ENCODE measurements at regions not wholly inside any gene's neighbourhood (a gene's known extent, or its start where the extent isn't known, plus 50 kb on each side); places are given as distances from the start of the nearest gene placed in this dataset.

DNA sequence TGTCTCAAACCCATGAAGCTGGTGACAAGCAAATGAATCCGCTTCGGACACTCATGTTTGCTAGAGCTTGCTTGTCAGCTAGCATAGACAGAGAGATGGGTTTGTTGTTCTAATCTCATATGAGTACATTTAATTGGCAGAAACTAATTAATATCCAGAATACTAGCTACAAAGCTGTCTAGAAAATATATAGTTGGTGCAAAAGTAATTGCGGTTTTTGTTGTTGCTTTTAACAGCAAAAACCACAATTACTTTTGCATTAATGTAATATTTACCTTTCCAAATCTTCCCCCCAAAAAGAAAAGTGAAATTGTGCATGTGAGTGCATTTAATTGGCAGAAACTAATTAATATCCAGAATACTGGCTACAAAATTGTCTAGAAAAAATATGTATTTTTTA, 1115.2 kb downstream of the TDRD15 start:
- DNase-seq (ENCODE audit: low read depth): no peak

GRCh38 chr2:22247466-22247865, 1123.7 kb downstream of the TDRD15 start:
- no peak for DNase-seq (ENCODE audit: low read depth)

GRCh38 chr2:22248851-22249250, 1125.1 kb downstream of the TDRD15 start:
- DNase-seq (ENCODE audit: low read depth): no peak

DNA sequence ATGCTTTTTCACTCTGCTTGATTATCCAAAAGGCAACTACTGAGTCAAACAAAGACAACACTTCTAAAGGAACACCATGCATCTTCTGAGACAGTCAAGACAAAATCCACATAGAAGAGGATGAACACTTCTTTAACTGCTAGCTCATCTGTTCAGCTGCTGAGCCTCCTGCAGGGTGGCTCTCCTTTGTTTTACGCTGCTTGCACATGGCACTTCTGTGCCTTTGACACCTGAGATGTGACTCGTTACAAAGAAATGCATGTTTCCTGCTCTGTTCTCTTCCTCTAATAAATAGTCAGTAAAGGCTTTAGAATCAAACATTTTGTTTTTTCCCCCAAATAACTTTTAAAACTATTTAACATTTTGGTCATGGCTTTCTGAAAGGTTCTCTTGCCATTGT, 1129.4 kb downstream of the TDRD15 start:
- no peak for DNase-seq (ENCODE audit: low read depth)

- no peak for DNase-seq (ENCODE audit: low read depth)
Measured at GRCh38 chr2:22261165-22261564, 1123.8 kb upstream of the KLHL29 start.

- DNase-seq (ENCODE audit: low read depth): no peak
Measured at GRCh38 chr2:22270341-22270740, 1114.6 kb upstream of the KLHL29 start.

- no peak for DNase-seq (ENCODE audit: low read depth)
Measured at GRCh38 chr2:22273853-22274252, 1111.1 kb upstream of the KLHL29 start.

DNA sequence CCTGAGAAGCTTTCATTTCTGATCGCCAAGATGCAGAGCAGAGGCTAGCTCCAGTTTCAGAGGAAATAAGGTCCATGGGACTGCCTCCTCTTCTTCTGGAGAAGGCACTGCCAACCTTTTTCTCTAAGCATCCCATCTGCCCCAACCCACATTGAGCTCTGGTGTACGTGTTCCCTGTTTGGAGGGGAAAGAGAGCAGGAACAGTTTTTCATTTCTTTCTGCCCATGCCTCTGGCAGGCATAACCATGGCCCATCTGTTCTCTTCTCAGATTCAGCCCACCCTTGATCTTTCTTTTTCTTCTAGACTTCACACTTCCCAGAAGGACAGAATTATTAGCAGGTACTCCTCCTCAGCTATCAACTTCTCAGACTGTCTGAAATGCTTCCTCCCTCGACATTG, 1110.3 kb upstream of the KLHL29 start:
- DNase-seq (ENCODE audit: low read depth): no peak

GRCh38 chr2:22276696-22277095, 1108.3 kb upstream of the KLHL29 start:
- no peak for DNase-seq (ENCODE audit: low read depth)

- DNase-seq (ENCODE audit: low read depth): no peak
Measured at GRCh38 chr2:22279541-22279940, 1105.4 kb upstream of the KLHL29 start.

DNA sequence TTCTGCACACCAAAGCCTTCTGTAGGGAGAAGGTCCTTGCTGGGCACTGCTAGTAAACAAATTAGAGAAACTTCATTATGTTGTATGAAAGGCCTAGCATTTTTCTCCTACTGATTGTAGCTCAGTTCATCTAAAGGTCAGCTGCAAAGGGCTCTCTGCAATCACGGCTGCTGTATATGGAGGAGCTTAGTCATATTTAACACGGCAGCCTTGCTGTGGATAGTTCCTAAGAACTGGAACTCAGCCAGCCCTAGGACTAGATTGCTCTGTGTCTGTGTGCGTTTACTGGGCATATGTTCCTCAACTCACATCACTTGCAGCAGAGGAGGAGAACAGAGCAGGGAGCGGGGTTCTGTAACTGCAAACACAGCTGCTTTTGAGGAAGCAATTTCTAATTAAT, 1103.9 kb upstream of the KLHL29 start:
- DNase-seq (ENCODE audit: low read depth): no peak

DNA sequence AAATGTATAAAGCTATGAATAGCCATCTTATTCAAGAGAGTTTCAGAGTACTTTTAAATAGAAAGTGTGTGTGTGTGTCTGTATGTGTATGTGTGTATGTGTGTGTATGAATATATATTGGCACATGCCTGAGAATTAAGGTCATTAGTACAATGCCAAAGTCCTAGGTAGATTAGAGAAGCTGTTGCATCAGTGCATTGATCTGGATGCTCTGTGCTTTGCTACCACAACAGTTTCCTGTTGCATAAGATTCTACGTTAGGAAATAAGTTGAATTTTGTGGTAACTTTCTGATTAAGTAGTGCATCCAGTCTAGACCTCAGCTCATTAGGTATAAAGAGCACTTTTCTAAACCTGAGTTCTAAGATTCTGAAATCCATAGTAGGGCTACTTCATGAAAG, 1102.8 kb upstream of the KLHL29 start:
- no peak for DNase-seq (ENCODE audit: low read depth)

DNA sequence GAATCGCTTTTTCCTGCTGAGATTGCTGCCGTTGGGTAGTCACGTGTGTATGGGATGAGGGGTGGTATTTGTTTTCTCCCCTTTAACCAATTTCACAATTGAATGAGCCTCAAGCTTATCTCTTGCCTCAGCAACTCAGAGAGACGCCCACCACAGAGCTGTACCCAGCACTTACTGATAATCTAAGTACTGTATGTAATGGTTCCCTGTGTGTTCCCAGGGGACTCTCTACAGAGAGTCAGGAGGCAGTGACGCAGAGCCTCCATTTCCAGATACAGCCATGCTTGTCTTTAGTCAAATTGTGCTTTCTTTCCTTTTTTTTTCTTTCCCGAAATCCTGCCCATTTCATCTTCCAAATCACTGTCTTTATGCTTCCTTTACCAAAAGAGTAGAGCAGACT, 1102.1 kb upstream of the KLHL29 start:
- no peak for DNase-seq (ENCODE audit: low read depth)

DNA sequence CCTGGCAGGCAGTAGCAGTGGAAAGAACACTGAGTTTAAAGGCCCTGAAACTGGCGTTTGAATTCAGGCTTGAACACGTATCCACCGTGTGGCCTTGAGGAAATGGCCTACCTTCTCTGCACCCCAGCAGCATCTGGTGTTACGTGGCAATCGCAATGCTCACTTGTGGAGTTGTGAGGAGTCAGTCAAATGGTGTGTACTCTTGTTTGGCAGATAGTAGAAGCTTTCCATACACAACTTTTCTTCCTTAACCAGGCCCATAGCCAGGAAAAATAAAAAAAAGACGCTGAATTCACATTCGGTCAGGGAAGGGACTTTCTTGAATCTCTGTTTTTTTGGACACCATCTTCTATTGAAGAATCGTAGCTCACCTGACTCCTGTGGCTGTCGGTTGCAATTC, 1101.5 kb upstream of the KLHL29 start:
- no peak for DNase-seq (ENCODE audit: low read depth)

DNA sequence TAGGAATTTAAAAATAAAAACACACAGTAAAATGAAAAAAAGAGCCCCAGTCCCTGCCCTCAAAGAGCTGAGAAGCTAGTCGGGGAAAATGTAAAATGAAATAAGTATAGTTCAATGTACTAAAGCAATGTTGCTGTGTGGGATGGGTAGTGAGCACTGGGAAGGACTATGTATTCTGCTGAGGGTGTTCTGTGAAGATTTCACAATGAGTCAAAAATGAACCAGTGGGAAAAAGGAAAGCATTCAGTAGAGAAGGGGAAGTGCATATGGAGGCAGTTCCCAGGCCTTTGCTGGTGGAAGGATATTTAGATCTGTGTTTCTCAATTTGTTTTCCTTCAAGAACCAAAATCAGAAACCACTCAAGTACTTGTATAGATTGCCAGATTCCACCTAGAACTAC, 1094.7 kb upstream of the KLHL29 start:
- no peak for DNase-seq (ENCODE audit: low read depth)

DNA sequence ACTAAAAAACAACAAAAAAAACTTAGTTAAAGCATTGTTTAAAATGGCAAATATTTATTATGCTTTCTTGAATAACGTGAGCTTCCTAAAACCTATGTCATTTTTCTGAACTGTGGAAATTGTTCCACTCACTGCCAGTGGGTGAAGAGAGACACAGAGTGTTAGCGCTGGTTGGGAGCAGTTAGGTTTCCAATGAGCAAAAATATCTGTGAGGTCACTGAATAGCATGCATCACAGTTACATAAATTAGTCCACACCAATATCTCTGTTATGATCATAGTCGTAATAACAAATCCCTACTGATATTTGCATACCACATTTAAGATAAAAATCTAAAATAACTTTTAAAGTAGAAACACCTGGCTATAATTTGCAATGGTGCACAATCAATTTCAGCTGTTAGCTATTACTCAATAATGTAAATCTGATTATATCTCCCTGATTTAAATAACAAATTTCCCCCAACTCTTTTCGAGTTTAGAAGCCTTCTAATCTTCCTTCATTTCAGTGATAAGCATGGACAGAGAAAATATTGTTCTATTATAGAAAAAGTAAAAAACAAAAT, 1094.0 kb upstream of the KLHL29 start:
- DNase-seq (ENCODE audit: low read depth): no peak

- DNase-seq (ENCODE audit: low read depth): no peak
Measured at GRCh38 chr2:22301228-22301627, 1083.8 kb upstream of the KLHL29 start.

DNA sequence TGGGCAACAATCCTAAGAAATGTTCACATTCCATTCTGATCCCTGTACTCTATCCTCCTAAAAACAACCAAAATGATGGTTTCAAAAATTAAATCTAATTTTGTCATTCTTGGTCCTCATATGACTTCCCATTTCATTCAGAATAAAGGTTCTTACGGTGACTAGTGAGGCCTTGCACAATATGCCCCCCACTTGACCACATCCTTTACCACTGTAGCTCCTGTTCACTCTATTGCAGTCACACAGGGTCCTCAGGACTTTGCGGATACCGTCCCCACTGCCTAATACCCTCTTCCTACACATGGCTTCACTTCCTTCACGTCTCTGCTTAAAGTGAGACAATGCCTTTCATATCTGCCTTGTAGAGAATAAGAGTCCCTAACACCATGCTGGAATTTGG, 1058.7 kb upstream of the KLHL29 start:
- no peak for DNase-seq (ENCODE audit: low read depth)

- no peak for DNase-seq (ENCODE audit: low read depth)
Measured at GRCh38 chr2:22329211-22330154, 1055.5 kb upstream of the KLHL29 start.

GRCh38 chr2:22336414-22336813, 1048.6 kb upstream of the KLHL29 start:
- no peak for DNase-seq (ENCODE audit: low read depth)

- DNase-seq (ENCODE audit: low read depth): no peak
Measured at GRCh38 chr2:22340716-22341115, 1044.3 kb upstream of the KLHL29 start.

GRCh38 chr2:22347306-22347705, 1037.7 kb upstream of the KLHL29 start:
- DNase-seq (ENCODE audit: low read depth): no peak

DNA sequence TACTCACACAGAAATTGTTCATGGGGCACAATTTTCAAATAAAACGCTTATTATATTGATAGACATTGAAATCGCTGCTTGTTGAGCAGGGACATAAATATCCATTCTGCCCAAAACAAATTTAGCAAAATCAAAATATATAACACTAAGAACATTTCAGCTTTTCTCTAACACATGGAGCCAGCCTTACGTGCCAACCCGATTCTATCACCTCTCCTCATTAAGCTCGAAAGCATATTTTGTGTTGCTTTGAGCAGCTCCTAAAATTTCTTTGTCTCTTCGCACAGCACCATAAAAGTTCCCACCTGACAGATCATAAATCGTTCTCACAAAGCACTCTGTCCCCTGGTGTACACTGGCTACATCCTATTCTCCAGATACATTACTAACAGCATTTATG, 1034.4 kb upstream of the KLHL29 start:
- no peak for DNase-seq (ENCODE audit: low read depth)
